ENCODE measurements at regions not wholly inside any gene's neighbourhood (a gene's known extent, or its start where the extent isn't known, plus 50 kb on each side); places are given as distances from the start of the nearest gene placed in this dataset.

GRCh38 chr2:220144411-220144810 lies 517.0 kb downstream of the SLC4A3 start:
- peaks cover 12% of the 10 kb centered on the region for H3K9me3 ChIP-seq (replicated peaks)
- no peaks in the 10 kb centered on the region for H3K36me3 ChIP-seq
- intact Hi-C loops (cut with micrococcal nuclease) = no loop called here
- no peak for TF ChIP-seq CTCF (IDR thresholded peaks at IDR 0.05; ENCODE audit: borderline replicate concordance)
- H3K4me1 ChIP-seq = no peaks in the 10 kb centered on the region
- no peak overlapping the region for H3K4me3 ChIP-seq
- H3K27ac ChIP-seq (replicated peaks) = no peak overlapping the region
- H3K27me3 ChIP-seq (ENCODE audit: low read depth) = peaks cover 11% of the 10 kb centered on the region
- no peak for DNase-seq

DNA sequence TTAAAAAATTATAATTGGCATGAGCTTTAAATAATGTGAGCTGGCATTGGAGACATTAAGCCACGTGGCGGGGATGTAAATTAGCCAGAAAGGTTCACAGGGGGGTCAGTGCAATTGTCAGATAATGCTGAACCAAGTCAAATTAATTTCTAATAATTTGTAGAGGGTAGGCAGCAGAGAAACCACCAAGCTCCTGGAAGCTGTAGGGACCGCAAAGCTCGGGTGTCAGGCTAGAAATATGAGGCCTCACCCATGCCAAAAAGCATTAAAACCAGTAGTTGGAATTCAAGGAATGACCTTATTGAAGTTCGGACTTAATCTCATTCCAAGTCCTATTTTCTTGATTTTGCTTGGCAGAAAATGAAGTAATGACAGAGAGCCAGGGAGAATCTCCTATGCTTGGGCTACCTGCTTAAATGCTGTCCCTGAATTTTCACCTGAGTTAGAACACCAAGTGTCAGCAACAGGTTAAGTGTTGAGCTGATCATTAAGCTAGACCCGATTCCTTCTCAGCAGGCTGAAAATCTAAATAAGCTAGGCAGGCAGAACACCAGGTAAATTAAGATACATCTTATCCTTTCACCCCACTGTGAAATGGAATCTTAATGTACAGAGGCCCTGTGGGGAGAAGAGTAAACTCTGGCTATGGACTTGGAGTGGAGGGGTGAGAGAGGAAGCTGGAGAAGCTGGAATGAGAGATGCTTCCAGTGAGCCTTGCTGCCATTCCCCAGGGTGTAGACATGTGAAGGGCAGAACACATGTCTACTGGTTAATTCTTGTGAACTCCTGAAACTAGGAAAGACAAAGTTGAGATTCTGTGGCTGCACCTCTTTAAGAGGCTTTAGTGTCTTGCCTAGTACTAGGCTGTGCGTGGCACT lies 520.0 kb downstream of the SLC4A3 start:
- no peak for TF ChIP-seq CTCF (IDR thresholded peaks at IDR 0.05; ENCODE audit: borderline replicate concordance)
- intact Hi-C loops (cut with micrococcal nuclease) = no loop called here
- Histone ChIP-seq H3K27ac (replicated peaks) (no peak overlapping the region), H3K36me3 (no peaks in the 10 kb centered on the region), H3K4me1 (no peaks in the 10 kb centered on the region), H3K27me3 (ENCODE audit: low read depth) (peaks cover 11% of the 10 kb centered on the region), H3K4me3 (no peak overlapping the region), H3K9me3 (replicated peaks) (no peaks in the 10 kb centered on the region)
- no peak for DNase-seq

DNA sequence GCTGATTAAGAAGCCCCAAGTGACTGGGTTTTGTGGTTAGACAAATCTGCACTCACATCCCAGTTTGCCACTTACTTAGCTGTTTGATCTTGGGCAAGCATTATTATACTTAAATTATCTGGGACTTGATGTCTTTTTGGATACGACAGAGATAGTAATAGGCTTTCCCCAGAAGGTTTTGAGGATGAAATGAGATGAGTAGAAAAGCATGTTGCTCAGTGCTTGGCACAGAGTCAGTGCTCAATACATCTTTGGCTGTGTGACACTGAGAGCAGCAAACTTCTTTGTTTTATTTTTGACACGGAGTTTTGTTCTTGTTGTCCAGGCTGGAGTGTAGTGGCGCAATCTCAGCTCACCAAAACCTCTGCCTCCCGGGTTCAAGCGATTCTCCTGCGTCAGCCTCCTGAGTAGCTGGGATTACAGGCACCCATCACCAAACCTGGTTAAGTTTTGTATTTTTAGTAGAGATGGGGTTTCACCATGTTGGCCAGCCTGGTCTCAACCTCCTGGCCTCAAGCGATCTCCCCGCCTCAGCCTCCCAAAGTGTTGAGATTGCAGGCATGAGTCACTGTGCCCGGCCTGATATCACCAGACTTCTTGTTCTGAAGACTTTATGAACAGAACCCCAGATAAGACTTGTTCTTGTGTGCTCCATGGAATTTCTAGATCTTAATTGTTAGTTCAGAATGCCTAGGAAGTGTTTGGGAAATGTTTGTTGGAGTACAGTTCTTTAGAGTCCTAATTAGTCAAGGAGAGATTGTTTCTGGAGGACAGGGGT lies 521.2 kb downstream of the SLC4A3 start:
- Histone ChIP-seq H3K27ac (replicated peaks) (no peak overlapping the region), H3K27me3 (ENCODE audit: low read depth) (peaks cover 11% of the 10 kb centered on the region), H3K9me3 (replicated peaks) (no peaks in the 10 kb centered on the region), H3K4me1 (no peaks in the 10 kb centered on the region), H3K4me3 (no peak overlapping the region), H3K36me3 (no peaks in the 10 kb centered on the region)
- intact Hi-C loops (cut with micrococcal nuclease) = no loop called here
- DNase-seq = no peak
- TF ChIP-seq CTCF (IDR thresholded peaks at IDR 0.05; ENCODE audit: borderline replicate concordance) = no peak

- Histone ChIP-seq H3K9me3 (replicated peaks) (no peaks in the 10 kb centered on the region), H3K36me3 (no peaks in the 10 kb centered on the region), H3K27ac (replicated peaks) (no peak overlapping the region), H3K4me3 (no peak overlapping the region), H3K27me3 (ENCODE audit: low read depth) (no peaks in the 10 kb centered on the region), H3K4me1 (no peaks in the 10 kb centered on the region)
- TF ChIP-seq CTCF (IDR thresholded peaks at IDR 0.05; ENCODE audit: borderline replicate concordance) = no peak
- intact Hi-C loops (cut with micrococcal nuclease) = no loop called here
- no peak for DNase-seq
Observed at GRCh38 chr2:220151341-220151740, 523.9 kb downstream of the SLC4A3 start.

DNA sequence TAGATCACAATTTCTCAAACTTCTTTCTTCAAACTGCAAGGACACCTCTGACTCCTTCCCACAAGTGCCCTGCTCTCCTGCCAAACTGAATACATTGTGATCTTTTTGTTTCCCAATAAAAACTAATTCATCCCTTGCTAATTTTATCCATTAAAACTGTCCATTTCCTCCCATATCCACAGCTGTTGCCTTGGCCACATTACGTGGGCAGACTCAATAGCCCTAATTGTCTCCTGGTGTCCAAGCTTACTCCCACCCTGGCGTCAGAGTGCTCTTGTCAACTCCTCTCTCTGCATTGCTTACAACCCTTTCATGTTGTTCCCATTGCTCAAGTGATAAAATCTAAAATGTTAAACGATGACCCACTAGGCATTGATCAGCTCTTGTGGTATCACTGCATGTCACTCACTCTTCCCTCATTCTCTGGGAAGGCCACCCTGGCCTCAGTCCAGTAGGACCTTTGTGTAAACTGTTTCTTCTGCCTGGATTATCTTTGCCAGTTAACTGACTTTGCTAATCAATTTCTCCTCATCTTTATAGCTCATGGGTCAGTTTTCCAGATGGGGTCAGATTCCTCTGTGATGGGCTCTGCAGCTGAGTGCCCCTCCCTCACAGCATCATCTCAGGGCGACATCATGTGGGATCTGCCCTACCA lies 525.0 kb downstream of the SLC4A3 start:
- intact Hi-C loops (cut with micrococcal nuclease) = no loop called here
- Histone ChIP-seq H3K4me1 (no peaks in the 10 kb centered on the region), H3K27me3 (ENCODE audit: low read depth) (peaks cover 8% of the 10 kb centered on the region), H3K27ac (replicated peaks) (no peak overlapping the region), H3K36me3 (no peaks in the 10 kb centered on the region), H3K4me3 (no peak overlapping the region), H3K9me3 (replicated peaks) (no peaks in the 10 kb centered on the region)
- TF ChIP-seq CTCF (IDR thresholded peaks at IDR 0.05; ENCODE audit: borderline replicate concordance) = no peak
- DNase-seq = no peak
